Body of pancreas (tissue), 4 donors: ENCODE measurements at regions not wholly inside any gene's neighbourhood (a gene's known extent, or its start where the extent isn't known, plus 50 kb on each side); places are given as distances from the start of the nearest gene placed in this dataset.

Experiments used
- ATAC-seq: fragments of 150-250 bp; one replicate; pipeline ENCODE4 v1.9.1; 2016
- DNase-seq, 4 donors: peaks; one replicate each; pipeline ENCODE4 v3.0.0-alpha.2; 2019
- H3K27ac ChIP-seq, 4 donors: fragments of 200-600 bp; sonication (generic); 1 replicate in 3 of 4; 2 replicates in 1 of 4; pipeline versions ENCODE4 v1.5.1 to v1.6.1; 2016 to 2019; ENCODE audit warnings: mild to moderate bottlenecking in 1 of 4, mixed read lengths in 1 of 4, moderate library complexity in 1 of 4
- H3K27me3 ChIP-seq, 2 donors: fragments of 200-600 bp; sonication (generic); one replicate each; pipeline ENCODE4 v1.6.0; 2016; ENCODE audit warnings: mild to moderate bottlenecking in 1 of 2
- H3K36me3 ChIP-seq, 2 donors: fragments of 200-600 bp; sonication (generic); replicated peaks in 1 of 2; 2 replicates each; pipeline ENCODE4 v1.5.1; 2016; ENCODE audit warnings: low read depth in 2 of 2; ENCODE audit not compliant: insufficient read depth in 1 of 2
- H3K4me1 ChIP-seq: fragments of 200-600 bp; sonication (generic); one replicate; pipeline ENCODE4 v1.6.0; 2016
- H3K4me3 ChIP-seq, 2 donors: fragments of 200-600 bp; sonication (generic); 1 replicate in 1 of 2; 2 replicates in 1 of 2; pipeline ENCODE4 v1.5.1; 2016 to 2019
- H3K9me3 ChIP-seq, 3 donors: fragments of 200-600 bp; sonication (generic); 1 replicate in 2 of 3; 2 replicates in 1 of 3; pipeline ENCODE4 v1.5.1; 2016
- CTCF ChIP-seq, 7 experiments: fragments of 450-650 bp in 4 of 7; fragments of 200-600 bp in 3 of 7; sonication (generic) in 3 of 7; IDR thresholded peaks; one replicate each; pipeline ENCODE4 v1.5.1; 2016 to 2019; ENCODE audit warnings: antibody characterized with exemption in 7 of 7
- POLR2A ChIP-seq, 3 donors: fragments of 450-650 bp; IDR thresholded peaks; one replicate each; pipeline ENCODE4 v1.6.1; 2016; ENCODE audit warnings: antibody characterized with exemption in 3 of 3, mild to moderate bottlenecking in 2 of 3
- WGBS, 2 donors: methylation state at CpG; one replicate each; pipeline ENCODE4 v1.1.5; 2017; 5-methylcytosine and 5-hydroxymethylcytosine counted together
- intact Hi-C: fragments of 100-400 bp; cut with DNase I; formaldehyde crosslinking; loops from one replicate; pipeline ENCODE4 v1.15.1; 2023

GRCh38 chr14:76323331-76324050 lies 52.4 kb upstream of the ESRRB start:
- Histone ChIP-seq H3K27me3 (no peaks in the 10 kb centered on the region), H3K36me3 (no peaks in the 10 kb centered on the region), H3K4me1 (no peaks in the 10 kb centered on the region), H3K9me3 (no peaks in the 10 kb centered on the region), H3K27ac (no peak overlapping the region), H3K4me3 (no peak overlapping the region)
- intact Hi-C loops: no loop called here
- TF ChIP-seq POLR2A (IDR thresholded peaks at IDR 0.05) (no peak), CTCF (IDR thresholded peaks at IDR 0.05) (no peak)
- 70 to 82% methylated on average over 3 to 6 of the region's 6 CpGs for WGBS, 2 donors
- ATAC-seq: no peak
- DNase-seq: no peak

DNA sequence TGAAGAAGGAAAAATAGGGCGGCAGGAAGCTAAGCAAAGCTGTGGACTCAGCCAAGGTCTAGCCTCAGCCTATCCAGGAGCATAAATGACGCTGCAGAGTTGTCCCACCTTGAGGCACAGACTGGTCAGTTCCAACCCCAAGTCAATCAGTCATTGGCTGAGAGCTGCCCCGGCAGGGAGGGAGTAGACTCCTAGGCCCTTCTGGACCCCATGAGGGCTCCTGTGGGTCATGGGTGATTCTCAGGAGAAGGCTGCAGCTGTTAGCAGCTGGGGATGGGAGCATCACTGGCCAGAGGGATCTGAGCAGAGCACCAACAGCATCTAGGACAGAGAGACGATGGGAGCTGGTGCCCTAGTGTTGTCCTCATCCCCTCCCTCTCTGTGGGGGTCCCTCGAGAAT lies 51.8 kb upstream of the ESRRB start:
- Histone ChIP-seq H3K4me3 (no peak overlapping the region), H3K9me3 (no peaks in the 10 kb centered on the region), H3K4me1 (no peaks in the 10 kb centered on the region), H3K27ac (no peak overlapping the region), H3K36me3 (no peaks in the 10 kb centered on the region), H3K27me3 (no peaks in the 10 kb centered on the region)
- DNase-seq: no peak
- intact Hi-C loops: no loop called here
- 68 to 80% methylated on average over 4 to 5 of the region's 5 CpGs for WGBS, 2 donors
- TF ChIP-seq CTCF (IDR thresholded peaks at IDR 0.05) (no peak), POLR2A (IDR thresholded peaks at IDR 0.05) (no peak)
- no peak for ATAC-seq
